H9 (cell line): ENCODE measurements at regions not wholly inside any gene's neighbourhood (a gene's known extent, or its start where the extent isn't known, plus 50 kb on each side); places are given as distances from the start of the nearest gene placed in this dataset.

Experiments
- DNase-seq: peaks from one replicate; pipeline ENCODE4 v3.0.0-alpha.2; 2017
- H2AFZ ChIP-seq: one replicate; pipeline ENCODE4 v1.6.1; 2013; ENCODE audit warnings: mild to moderate bottlenecking, low read length, control low read depth, moderate library complexity
- H2AK5ac ChIP-seq: 2 replicates; pipeline ENCODE4 v1.6.1; 2013; ENCODE audit warnings: low read length, control low read depth, mixed read lengths; ENCODE audit not compliant: insufficient read length
- H2BK120ac ChIP-seq: one replicate; pipeline ENCODE4 v1.6.1; 2013; ENCODE audit warnings: low read depth, mild to moderate bottlenecking, low read length, control low read depth, inconsistent platforms; ENCODE audit not compliant: poor library complexity, severe bottlenecking
- H2BK12ac ChIP-seq: 2 replicates; pipeline ENCODE4 v1.6.1; 2013; ENCODE audit warnings: low read length, control low read depth, mixed read lengths, low read depth; ENCODE audit not compliant: insufficient read length
- H2BK15ac ChIP-seq: 2 replicates; pipeline ENCODE4 v1.6.1; 2013; ENCODE audit warnings: low read depth, low read length, control low read depth
- H2BK20ac ChIP-seq: one replicate; pipeline ENCODE4 v1.6.1; 2013; ENCODE audit warnings: low read depth, mild to moderate bottlenecking, low read length, control low read depth, inconsistent platforms; ENCODE audit not compliant: poor library complexity, severe bottlenecking
- H2BK5ac ChIP-seq: 2 replicates; pipeline ENCODE4 v1.6.1; 2013; ENCODE audit warnings: low read length, control low read depth, mixed read lengths; ENCODE audit not compliant: insufficient read length
- H3K14ac ChIP-seq: 2 replicates; pipeline ENCODE4 v1.6.1; 2013; ENCODE audit warnings: low read length, control low read depth; ENCODE audit not compliant: insufficient read depth
- H3K18ac ChIP-seq: 2 replicates; pipeline ENCODE4 v1.6.1; 2013; ENCODE audit warnings: low read depth, mild to moderate bottlenecking, mixed read lengths, low read length, control low read depth; ENCODE audit not compliant: insufficient read length
- H3K23ac ChIP-seq: 2 replicates; pipeline ENCODE4 v1.6.1; 2013; ENCODE audit warnings: low read length, control low read depth, mixed read lengths, low read depth; ENCODE audit not compliant: insufficient read length
- H3K23me2 ChIP-seq: 2 replicates; pipeline ENCODE4 v1.6.1; 2013; ENCODE audit warnings: low read depth, mild to moderate bottlenecking, mixed read lengths, low read length, control low read depth; ENCODE audit not compliant: insufficient read length, poor library complexity, severe bottlenecking
- H3K27ac ChIP-seq: 2 replicates; pipeline ENCODE4 v1.5.1; 2013; ENCODE audit warnings: low read length, control low read depth, mixed read lengths, low read depth; ENCODE audit not compliant: insufficient read length
- H3K27me3 ChIP-seq: 2 replicates; pipeline ENCODE4 v1.6.1; 2013; ENCODE audit warnings: low read length, control low read depth, inconsistent platforms; ENCODE audit not compliant: insufficient read depth
- H3K4ac ChIP-seq: 2 replicates; pipeline ENCODE4 v1.6.1; 2013; ENCODE audit warnings: low read depth, mild to moderate bottlenecking, control low read depth, inconsistent platforms, low read length, moderate library complexity
- H3K4me1 ChIP-seq: 2 replicates; pipeline ENCODE4 v1.6.1; 2013; ENCODE audit warnings: low read length, control low read depth, inconsistent platforms; ENCODE audit not compliant: insufficient read depth
- H3K4me2 ChIP-seq: 2 replicates; pipeline ENCODE4 v1.6.1; 2013; ENCODE audit warnings: low read length, control low read depth, mixed read lengths; ENCODE audit not compliant: insufficient read length, insufficient read depth
- H3K56ac ChIP-seq: 2 replicates; pipeline ENCODE4 v1.6.1; 2013; ENCODE audit warnings: low read depth, mild to moderate bottlenecking, mixed read lengths, low read length, control low read depth; ENCODE audit not compliant: insufficient read length
- H3K79me1 ChIP-seq: 2 replicates; pipeline ENCODE4 v1.6.1; 2013; ENCODE audit warnings: low read depth, mild to moderate bottlenecking, moderate library complexity, low read length, control low read depth, inconsistent platforms; ENCODE audit not compliant: insufficient read depth, poor library complexity, severe bottlenecking
- H3K79me2 ChIP-seq: 2 replicates; pipeline ENCODE4 v1.6.1; 2013; ENCODE audit warnings: low read length, control low read depth, inconsistent platforms; ENCODE audit not compliant: insufficient read depth
- H3K9ac ChIP-seq: 2 replicates; pipeline ENCODE4 v1.6.1; 2013; ENCODE audit warnings: low read length, control low read depth, mixed read lengths; ENCODE audit not compliant: insufficient read length; ENCODE audit errors: extremely low read depth
- H3K9me3 ChIP-seq: one replicate; pipeline ENCODE4 v1.6.1; 2013; ENCODE audit warnings: low read depth, low read length, inconsistent platforms; ENCODE audit not compliant: control insufficient read depth
- H3T11ph ChIP-seq: one replicate; pipeline ENCODE4 v1.6.1; 2013; ENCODE audit warnings: mild to moderate bottlenecking, low read length, control low read depth, inconsistent platforms
- H4K20me1 ChIP-seq: one replicate; pipeline ENCODE4 v1.6.1; 2013; ENCODE audit not compliant: control insufficient read depth, insufficient read length, insufficient read depth
- H4K5ac ChIP-seq: 2 replicates; pipeline ENCODE4 v1.6.1; 2013; ENCODE audit warnings: low read depth, mild to moderate bottlenecking, mixed read lengths, low read length, control low read depth; ENCODE audit not compliant: insufficient read length
- H4K8ac ChIP-seq: replicated peaks from 2 replicates; pipeline ENCODE4 v1.6.1; 2013; ENCODE audit warnings: low read length, control low read depth, mixed read lengths, low read depth; ENCODE audit not compliant: insufficient read length
- H4K91ac ChIP-seq: 2 replicates; pipeline ENCODE4 v1.6.1; 2013; ENCODE audit warnings: low read depth, mild to moderate bottlenecking, moderate library complexity, mixed read lengths, low read length, control low read depth; ENCODE audit not compliant: insufficient read length
- H3K27ac Mint-ChIP-seq, 3 experiments: 2 replicates in 2 of 3; 3 replicates in 1 of 3; pipeline ENCODE4 v1.8.0; 2020 to 2021; ENCODE audit warnings: mixed read lengths in 3 of 3, mild to moderate bottlenecking in 1 of 3, moderate library complexity in 1 of 3
- H3K27me3 Mint-ChIP-seq: 2 replicates; pipeline ENCODE4 v1.8.0; 2021; ENCODE audit warnings: low read depth, mild to moderate bottlenecking, moderate library complexity, mixed read lengths
- H3K36me3 Mint-ChIP-seq, 3 experiments: 2 replicates in 2 of 3; 3 replicates in 1 of 3; pipeline ENCODE4 v1.8.0; 2020 to 2021; ENCODE audit warnings: low read depth in 3 of 3, mixed read lengths in 3 of 3; ENCODE audit not compliant: insufficient read depth in 1 of 3
- H3K4me1 Mint-ChIP-seq, 2 experiments: 2 replicates each; pipeline ENCODE4 v1.8.0; 2020; ENCODE audit warnings: mixed read lengths in 2 of 2
- H3K4me3 Mint-ChIP-seq, 2 experiments: 2 replicates in 1 of 2; 3 replicates in 1 of 2; pipeline ENCODE4 v1.8.0; 2020 to 2021; ENCODE audit warnings: mild to moderate bottlenecking in 2 of 2, mixed read lengths in 2 of 2, moderate library complexity in 1 of 2
- H3K9me3 Mint-ChIP-seq, 2 experiments: 2 replicates in 1 of 2; 3 replicates in 1 of 2; pipeline ENCODE4 v1.8.0; 2020; ENCODE audit warnings: mild to moderate bottlenecking in 2 of 2, mixed read lengths in 2 of 2, moderate library complexity in 1 of 2
- WGBS: extraction: QIAGEN DNeasy Blood & Tissue Kit; methylation state at CpG from one replicate; pipeline ENCODE4 v1.1.7; 2013; ENCODE audit warnings: missing lambda C conversion rate, low lambda C conversion rate, mixed read lengths; ENCODE audit not compliant: insufficient read length; ENCODE audit errors: extremely low coverage; 5-methylcytosine and 5-hydroxymethylcytosine counted together
- TF ChIP-seq, protein P1 (sequence below): fragments of 200-600 bp; sonication (generic); conservative IDR thresholded peaks from 3 replicates; pipeline ENCODE4 v1.8.0; 2021; ENCODE audit warnings: antibody characterized with exemption, mild to moderate bottlenecking

DNA sequence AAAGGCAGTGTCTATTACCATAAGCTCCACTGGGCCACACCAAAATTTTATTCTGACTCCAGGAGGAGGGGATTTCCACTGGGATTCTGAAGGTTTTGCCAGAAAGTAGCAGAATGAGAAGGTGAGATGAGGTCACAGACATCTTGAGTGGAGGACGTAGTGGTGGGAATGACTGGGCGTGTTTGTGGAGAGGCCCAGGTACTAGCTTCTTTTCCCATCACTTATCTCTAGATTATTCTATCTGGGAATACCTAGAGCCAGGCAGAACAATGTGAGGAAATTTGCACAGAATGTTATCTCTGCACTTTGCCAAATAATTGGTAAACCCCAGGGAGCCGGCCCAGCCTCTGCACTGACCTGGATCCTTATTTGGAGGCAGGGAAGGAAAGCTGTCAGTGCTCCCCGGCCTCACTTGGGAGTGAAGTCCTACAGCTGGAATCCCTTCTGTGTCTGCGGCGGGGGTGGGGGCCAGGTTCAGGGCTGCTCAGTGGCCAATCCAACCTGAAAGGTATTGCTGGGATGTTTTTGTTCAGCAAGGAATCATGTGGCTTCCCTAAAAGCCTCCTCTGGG is 129.4 kb downstream of the C12orf75 start:
- Histone ChIP-seq H2BK12ac (no peak overlapping the region), H4K8ac (no peak overlapping the region), H2BK15ac (no peak overlapping the region), H2AK5ac (no peak overlapping the region), H3T11ph (no peak overlapping the region), H3K56ac (no peak overlapping the region), H2BK20ac (no peak overlapping the region), H4K5ac (no peak overlapping the region), H2BK5ac (no peak overlapping the region), H4K91ac (no peak overlapping the region), H3K79me1 (no peaks in the 10 kb centered on the region), H2BK120ac (no peak overlapping the region), H3K27ac (no peak overlapping the region), H3K4me2 (no peak overlapping the region), H3K9ac (no peak overlapping the region), H2AFZ (no peak overlapping the region), H3K79me2 (no peaks in the 10 kb centered on the region; the same call in 1 of the 2 replicates), H3K9me3 (no peaks in the 10 kb centered on the region), H3K27me3 (no peaks in the 10 kb centered on the region), H3K18ac (no peak overlapping the region), H3K4me1 (no peaks in the 10 kb centered on the region), H3K4ac (no peak overlapping the region), H3K23ac (no peak overlapping the region), H3K23me2 (no peaks in the 10 kb centered on the region), H4K20me1 (no peaks in the 10 kb centered on the region), H3K14ac (no peak overlapping the region)
- no peak overlapping the region for H3K27ac Mint-ChIP-seq
- H3K4me1 Mint-ChIP-seq: peaks cover 11 to 15% of the 10 kb centered on the region in 2 experiments; a peak in 3 of 4 replicates
- no CpG with 5 or more reads among the region's 6 CpGs for WGBS
- TF ChIP-seq, protein P1, sequence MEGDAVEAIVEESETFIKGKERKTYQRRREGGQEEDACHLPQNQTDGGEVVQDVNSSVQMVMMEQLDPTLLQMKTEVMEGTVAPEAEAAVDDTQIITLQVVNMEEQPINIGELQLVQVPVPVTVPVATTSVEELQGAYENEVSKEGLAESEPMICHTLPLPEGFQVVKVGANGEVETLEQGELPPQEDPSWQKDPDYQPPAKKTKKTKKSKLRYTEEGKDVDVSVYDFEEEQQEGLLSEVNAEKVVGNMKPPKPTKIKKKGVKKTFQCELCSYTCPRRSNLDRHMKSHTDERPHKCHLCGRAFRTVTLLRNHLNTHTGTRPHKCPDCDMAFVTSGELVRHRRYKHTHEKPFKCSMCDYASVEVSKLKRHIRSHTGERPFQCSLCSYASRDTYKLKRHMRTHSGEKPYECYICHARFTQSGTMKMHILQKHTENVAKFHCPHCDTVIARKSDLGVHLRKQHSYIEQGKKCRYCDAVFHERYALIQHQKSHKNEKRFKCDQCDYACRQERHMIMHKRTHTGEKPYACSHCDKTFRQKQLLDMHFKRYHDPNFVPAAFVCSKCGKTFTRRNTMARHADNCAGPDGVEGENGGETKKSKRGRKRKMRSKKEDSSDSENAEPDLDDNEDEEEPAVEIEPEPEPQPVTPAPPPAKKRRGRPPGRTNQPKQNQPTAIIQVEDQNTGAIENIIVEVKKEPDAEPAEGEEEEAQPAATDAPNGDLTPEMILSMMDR: no peak
- H3K27me3 Mint-ChIP-seq: no peaks in the 10 kb centered on the region
- H3K4me3 Mint-ChIP-seq: no peak overlapping the region
- no peak for DNase-seq
- peaks cover 8 to 9% of the 10 kb centered on the region in 2 experiments; a peak in 3 of 5 replicates for H3K9me3 Mint-ChIP-seq
- no peaks in the 10 kb centered on the region; a peak in 2 of 7 replicates for H3K36me3 Mint-ChIP-seq
